ENCODE measurements at regions not wholly inside any gene's neighbourhood (a gene's known extent, or its start where the extent isn't known, plus 50 kb on each side); places are given as distances from the start of the nearest gene placed in this dataset.
A peak's percentile ranks its signal among the peaks of the same experiment; 100 is the strongest.

GRCh38 chr19:5392486-5392885 lies 51.9 kb upstream of the PTPRS start:
- DNase-seq (ENCODE audit: low read depth) = no peak

GRCh38 chr19:5393088-5393487 lies 52.5 kb upstream of the PTPRS start:
- DNase-seq (ENCODE audit: low read depth) = no peak

DNA sequence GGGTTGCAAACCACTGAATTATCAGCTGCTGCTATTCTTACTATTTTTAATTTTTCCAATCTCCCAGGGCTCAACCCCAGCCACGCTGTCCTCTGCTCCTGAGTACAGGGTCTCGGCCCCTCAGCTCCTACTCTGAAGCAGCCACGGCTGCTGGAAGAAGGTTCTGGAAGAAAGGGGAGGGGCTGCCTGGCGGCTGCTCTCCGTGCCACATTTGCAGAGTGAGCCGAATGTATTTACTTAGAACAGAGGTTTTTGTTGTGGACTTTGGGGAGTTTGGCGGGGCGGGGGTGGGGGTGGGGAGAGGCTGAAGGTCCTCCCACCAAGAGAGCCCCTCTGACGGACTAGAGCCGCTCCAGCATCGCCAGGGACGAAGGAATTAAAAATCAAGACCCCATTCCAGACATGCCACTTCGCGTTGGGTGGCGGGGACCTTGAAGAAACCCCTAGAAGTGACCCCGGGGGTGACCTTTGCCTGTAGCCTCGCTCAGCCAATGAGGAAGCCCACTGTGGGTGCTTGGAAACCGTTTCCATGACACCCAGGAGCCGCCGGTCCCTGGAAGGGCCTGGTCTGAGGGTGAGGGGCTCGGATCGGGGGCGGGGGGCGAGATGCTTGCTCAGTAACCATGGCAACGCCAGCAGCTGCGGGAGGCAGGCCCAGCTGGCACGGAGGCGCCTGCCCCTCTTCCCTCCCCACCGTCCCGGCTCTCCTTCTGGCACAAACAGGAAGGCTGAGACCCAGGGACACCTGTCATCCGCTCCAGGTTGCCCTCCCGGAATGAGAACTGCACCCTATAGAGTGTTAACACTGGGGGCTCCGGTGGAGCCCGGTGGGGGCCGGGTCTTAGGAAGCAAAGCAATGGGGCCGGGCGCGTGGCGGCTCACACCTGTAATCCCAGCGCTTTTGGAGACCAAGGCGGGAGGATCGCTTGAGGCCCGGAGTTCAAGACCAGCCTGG lies 54.2 kb upstream of the PTPRS start:
- DNase-seq (ENCODE audit: low read depth) = no peak

DNA sequence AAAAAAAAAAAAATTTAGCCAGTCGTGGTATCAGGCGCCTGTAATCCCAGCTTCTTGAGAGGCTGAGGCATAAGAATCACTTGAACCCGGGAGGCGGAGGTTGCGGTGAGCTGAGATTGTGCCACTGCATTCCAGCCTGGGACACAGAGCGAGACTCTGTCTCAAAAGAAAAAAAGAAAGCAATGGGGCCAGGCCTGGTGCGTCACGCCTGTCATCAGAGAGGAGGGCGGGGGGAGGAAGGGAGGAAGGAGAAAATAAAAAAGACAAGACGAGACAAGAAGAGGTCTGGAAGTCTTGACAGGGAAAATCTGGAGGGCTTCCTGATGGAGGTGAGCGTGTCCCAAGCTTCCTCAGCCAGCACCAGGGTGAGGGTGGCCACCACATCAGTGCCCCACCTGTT lies 54.9 kb upstream of the PTPRS start:
- no peak for DNase-seq (ENCODE audit: low read depth)

DNA sequence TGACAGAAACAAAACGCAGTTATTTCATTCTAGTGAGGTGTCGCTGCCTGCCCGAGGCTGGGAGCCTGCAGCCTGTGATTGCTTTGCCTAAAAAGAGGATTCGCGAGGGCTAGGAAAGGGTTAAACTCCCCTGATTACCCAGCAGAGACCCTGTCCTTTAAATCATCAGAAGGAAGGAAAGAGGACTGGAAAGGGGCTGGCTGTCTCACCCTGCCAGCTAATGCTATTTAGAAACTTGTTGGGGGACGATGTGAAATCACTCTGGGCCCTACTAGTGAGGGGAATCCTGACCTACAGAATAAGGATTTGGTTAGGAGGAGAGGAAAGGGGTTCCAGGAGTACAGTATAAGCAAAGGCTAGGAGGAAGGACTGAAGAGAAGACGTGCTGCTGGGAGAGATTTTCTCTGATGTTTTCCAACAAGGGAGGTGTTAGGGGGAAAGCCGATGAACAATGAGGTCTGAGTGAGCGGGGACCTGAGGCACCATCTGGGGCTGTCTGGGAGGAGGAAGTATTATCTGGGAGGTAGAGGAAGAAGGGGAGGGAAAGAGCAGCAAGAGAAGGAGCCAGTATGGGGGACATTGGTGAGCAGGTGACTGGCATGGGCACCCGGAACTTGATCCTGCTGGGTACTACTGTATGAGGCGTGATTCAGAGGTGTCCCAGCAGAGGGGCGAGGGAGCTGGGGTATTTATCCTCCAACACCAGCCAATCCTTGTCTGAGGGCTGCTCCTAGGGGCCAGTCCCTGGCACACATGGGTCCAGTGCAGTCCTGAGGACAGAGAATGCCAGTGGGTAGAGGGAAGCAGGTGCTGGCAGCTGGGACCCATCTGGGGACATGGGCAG lies 55.7 kb upstream of the PTPRS start:
- no peak for DNase-seq (ENCODE audit: low read depth)

- no peak for DNase-seq (ENCODE audit: low read depth)
Observed at GRCh38 chr19:5396963-5397362, 56.4 kb upstream of the PTPRS start.

- DNase-seq (ENCODE audit: low read depth) = no peak
Observed at GRCh38 chr19:5397804-5398692, 57.2 kb upstream of the ZNRF4 start.

DNA sequence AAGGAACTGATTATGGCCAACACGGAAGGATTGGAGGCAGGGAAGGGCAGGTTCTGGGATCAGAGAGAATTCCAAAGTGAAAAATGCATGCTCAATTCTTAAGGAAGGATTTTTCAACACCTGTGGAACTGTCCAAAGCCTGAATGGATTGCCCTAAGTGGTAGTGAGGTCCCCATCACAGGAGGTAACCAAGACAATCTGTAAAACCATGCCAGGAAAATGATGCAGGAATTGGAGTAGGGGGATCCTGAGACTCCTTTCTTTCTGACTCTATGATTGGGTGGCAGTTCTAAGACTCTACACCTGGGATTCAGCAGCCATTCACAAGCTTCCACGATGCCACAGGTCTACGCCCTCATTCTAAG lies 56.5 kb upstream of the ZNRF4 start:
- no peak for DNase-seq (ENCODE audit: low read depth)

DNA sequence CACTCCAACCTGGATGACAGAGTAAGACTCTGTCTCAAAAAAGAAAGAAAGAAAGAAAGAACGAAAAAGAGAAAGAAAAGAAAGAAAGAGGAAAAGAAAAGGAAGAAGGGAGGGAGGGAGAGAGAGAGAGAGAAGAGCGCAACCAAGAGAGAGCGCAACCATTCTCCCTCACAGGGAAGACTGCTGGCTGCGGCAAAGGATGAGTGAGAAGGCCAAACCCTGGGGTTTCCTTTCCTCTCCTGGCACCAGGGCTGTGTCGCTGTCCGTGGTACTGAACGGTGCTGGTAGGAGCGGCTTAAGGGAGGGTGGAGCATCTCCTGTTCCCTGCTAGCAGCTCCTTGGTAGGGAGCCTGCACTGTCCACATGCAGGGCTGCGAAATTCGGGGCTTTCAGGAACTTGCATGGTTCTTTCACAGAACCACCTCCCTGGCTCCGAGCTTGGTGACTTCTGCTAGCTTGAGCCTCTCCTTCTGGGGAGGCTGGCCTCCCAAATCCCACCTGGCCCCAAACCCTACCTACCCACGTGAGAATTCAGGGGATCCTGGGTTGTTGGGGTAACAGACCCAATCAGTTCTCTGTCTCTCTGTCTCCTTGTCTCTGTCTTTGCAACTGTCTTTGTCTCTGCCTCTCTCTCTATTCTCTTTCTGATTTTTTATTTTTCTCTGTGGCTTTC lies 51.1 kb upstream of the ZNRF4 start:
- peak; percentile 12 for DNase-seq (ENCODE audit: low read depth)

Data from stimulated activated CD4-positive, alpha-beta T cell treated with anti-CD3 and anti-CD28 coated beads, Interleukin-2, amount 100 ng/mL, for 4 hours (primary cell).